ENCODE measurements at regions not wholly inside any gene's neighbourhood (a gene's known extent, or its start where the extent isn't known, plus 50 kb on each side); places are given as distances from the start of the nearest gene placed in this dataset.
"Not testable (repeated sequence)": the region's sequence is repeated elsewhere in the genome, so short reads cannot be mapped to it uniquely, and the experiment has no call there.

GRCh38 chr3:150357923-150358607, 50.0 kb upstream of the TSC22D2 start:
- no peak for DNase-seq

GRCh38 chr3:150357140-150357539, 51.0 kb upstream of the TSC22D2 start:
- DNase-seq, result no peak

- DNase-seq, result no peak
Observed at GRCh38 chr3:150355574-150355973, 52.5 kb upstream of the TSC22D2 start.

GRCh38 chr3:150352931-150353330, 55.2 kb upstream of the TSC22D2 start:
- no peak for DNase-seq

- DNase-seq, result no peak
Observed at GRCh38 chr3:150351398-150351797, 56.7 kb upstream of the TSC22D2 start.

- no peak for DNase-seq
Observed at GRCh38 chr3:150349314-150350097, 58.6 kb upstream of the TSC22D2 start.

GRCh38 chr3:150348500-150348899, 59.6 kb upstream of the TSC22D2 start:
- DNase-seq, result no peak

GRCh38 chr3:150346981-150347863, 60.9 kb upstream of the TSC22D2 start:
- no peak for DNase-seq

GRCh38 chr3:150346266-150346665, 61.8 kb upstream of the TSC22D2 start:
- no peak for DNase-seq

GRCh38 chr3:150345021-150345538, 63.0 kb upstream of the TSC22D2 start:
- DNase-seq, result no peak

GRCh38 chr3:150344079-150344759, 63.9 kb upstream of the TSC22D2 start:
- DNase-seq, result no peak

GRCh38 chr3:150342896-150343467, 65.1 kb upstream of the TSC22D2 start:
- no peak for DNase-seq

- no peak for DNase-seq
Observed at GRCh38 chr3:150341891-150342290, 66.2 kb upstream of the TSC22D2 start.

GRCh38 chr3:150336363-150336762, 71.7 kb upstream of the TSC22D2 start:
- DNase-seq, result not testable (repeated sequence)

GRCh38 chr3:150335631-150336030, 72.5 kb upstream of the TSC22D2 start:
- no peak for DNase-seq

GRCh38 chr3:150334974-150335373, 73.1 kb upstream of the TSC22D2 start:
- DNase-seq, result no peak

GRCh38 chr3:150333477-150333876, 74.6 kb upstream of the TSC22D2 start:
- DNase-seq, result no peak

GRCh38 chr3:150331978-150332568, 76.0 kb upstream of the TSC22D2 start:
- DNase-seq, result no peak

GRCh38 chr3:150330872-150331271, 77.2 kb upstream of the TSC22D2 start:
- DNase-seq, result no peak

GRCh38 chr3:150330174-150330573, 77.9 kb upstream of the TSC22D2 start:
- DNase-seq, result no peak

- no peak for DNase-seq
Observed at GRCh38 chr3:150329408-150329807, 78.7 kb upstream of the TSC22D2 start.

GRCh38 chr3:150328654-150329040, 79.5 kb upstream of the TSC22D2 start:
- no peak for DNase-seq
